Breast epithelium (tissue), 4 donors: ENCODE measurements at regions not wholly inside any gene's neighbourhood (a gene's known extent, or its start where the extent isn't known, plus 50 kb on each side); places are given as distances from the start of the nearest gene placed in this dataset.

Source experiments
- DNase-seq, 2 donors: peaks; one replicate each; pipeline ENCODE4 v3.0.0-alpha.2; 2019; ENCODE audit warnings: low spot score in 2 of 2
- H3K27ac ChIP-seq, 2 donors: fragments of 200-600 bp; sonication (generic) in 1 of 2; one replicate each; pipeline ENCODE4 v1.5.1; 2016 to 2019; ENCODE audit warnings: mild to moderate bottlenecking in 1 of 2
- H3K27me3 ChIP-seq, 2 donors: fragments of 200-600 bp; sonication (generic) in 1 of 2; one replicate each; pipeline versions ENCODE4 v1.5.1 to v1.6.0; 2017 to 2019; ENCODE audit warnings: control low read depth in 1 of 2, mild to moderate bottlenecking in 1 of 2
- H3K36me3 ChIP-seq: fragments of 200-600 bp; one replicate; pipeline ENCODE4 v1.5.1; 2019
- H3K4me1 ChIP-seq, 2 donors: fragments of 200-600 bp; sonication (generic); one replicate each; pipeline ENCODE4 v1.5.1; 2016 to 2019; ENCODE audit warnings: control low read depth in 1 of 2
- H3K4me3 ChIP-seq, 3 donors: fragments of 200-600 bp; sonication (generic); 1 replicate in 2 of 3; 2 replicates in 1 of 3; pipeline ENCODE4 v1.5.1; 2016 to 2019; ENCODE audit warnings: mild to moderate bottlenecking in 3 of 3, moderate library complexity in 2 of 3
- H3K9me3 ChIP-seq, 2 donors: fragments of 200-600 bp; sonication (generic) in 1 of 2; one replicate each; pipeline ENCODE4 v1.5.1; 2016 to 2019; ENCODE audit warnings: control low read depth in 1 of 2
- CTCF ChIP-seq, 3 donors: fragments of 450-650 bp; IDR thresholded peaks; one replicate each; pipeline ENCODE4 v1.5.1; 2016 to 2017; ENCODE audit warnings: antibody characterized with exemption in 3 of 3, mild to moderate bottlenecking in 3 of 3, moderate library complexity in 3 of 3
- POLR2A ChIP-seq: fragments of 450-650 bp; IDR thresholded peaks from one replicate; pipeline ENCODE4 v1.6.1; 2016; ENCODE audit warnings: antibody characterized with exemption, mild to moderate bottlenecking, moderate library complexity
- POLR2AphosphoS5 ChIP-seq, 3 donors: sonication (generic); formaldehyde crosslinking; IDR thresholded peaks; one replicate each; pipeline ENCODE4 v1.6.1; 2017; ENCODE audit warnings: antibody characterized with exemption in 3 of 3
- intact Hi-C: fragments of 100-400 bp; cut with DNase I; formaldehyde crosslinking; loops from one replicate; pipeline ENCODE4 v1.15.1; 2023; ENCODE audit warnings: low total_unique reads

DNA sequence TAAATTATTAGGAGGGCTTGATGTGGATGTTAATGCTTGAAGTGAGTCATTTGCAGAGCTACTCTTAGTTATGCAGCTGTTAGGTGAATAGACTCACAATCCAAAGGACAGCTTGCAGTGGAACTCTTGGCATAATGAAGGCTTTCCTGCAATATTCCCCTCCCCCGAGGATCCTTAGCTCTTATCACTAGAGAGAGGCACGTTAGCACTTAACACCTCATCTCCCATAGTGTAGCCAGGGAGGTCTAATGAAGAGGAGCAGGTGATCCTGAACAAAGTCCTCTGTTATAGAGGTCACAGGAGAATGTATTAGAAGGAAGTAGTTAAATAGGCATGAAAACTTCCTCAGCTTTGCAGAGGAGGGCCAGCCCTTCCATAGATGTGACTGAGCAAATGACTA, 919.2 kb upstream of the FAT3 start:
- intact Hi-C loops, result no loop called here
- H3K27ac ChIP-seq, result no peak overlapping the region
- H3K4me3 ChIP-seq, result no peak overlapping the region
- H3K27me3 ChIP-seq, result no peaks in the 10 kb centered on the region
- TF ChIP-seq POLR2A, result no peak
- TF ChIP-seq CTCF (IDR thresholded peaks at IDR 0.05), result no peak
- no peak for TF ChIP-seq POLR2AphosphoS5 (IDR thresholded peaks at IDR 0.05)
- H3K36me3 ChIP-seq, result no peaks in the 10 kb centered on the region
- no peaks in the 10 kb centered on the region for H3K9me3 ChIP-seq
- H3K4me1 ChIP-seq, result no peaks in the 10 kb centered on the region
- DNase-seq, result no peak

DNA sequence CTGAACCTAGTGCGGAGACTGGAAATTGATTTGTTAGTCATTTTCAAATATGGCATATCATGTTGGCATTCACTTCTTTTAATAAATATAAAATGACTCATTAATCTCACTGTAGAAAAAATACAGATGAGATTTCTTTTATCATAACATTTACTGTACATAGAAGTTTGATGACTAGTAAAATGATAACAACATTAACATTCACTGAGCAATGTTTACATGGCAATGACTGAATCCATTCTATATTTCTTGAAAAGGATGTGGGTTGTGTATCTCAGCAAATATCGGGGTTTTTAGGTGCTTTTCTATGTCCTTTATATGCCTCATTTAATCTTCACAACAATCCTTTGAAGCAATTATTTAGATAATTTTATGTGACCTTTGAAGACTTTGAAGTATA, 920.9 kb upstream of the FAT3 start:
- no peaks in the 10 kb centered on the region for H3K27me3 ChIP-seq
- H3K4me1 ChIP-seq, result no peaks in the 10 kb centered on the region
- H3K27ac ChIP-seq, result no peak overlapping the region
- TF ChIP-seq POLR2AphosphoS5 (IDR thresholded peaks at IDR 0.05) (no peak), CTCF (IDR thresholded peaks at IDR 0.05) (no peak), POLR2A (no peak)
- no peaks in the 10 kb centered on the region for H3K36me3 ChIP-seq
- intact Hi-C loops, result no loop called here
- H3K4me3 ChIP-seq, result no peak overlapping the region
- no peak for DNase-seq
- H3K9me3 ChIP-seq, result no peaks in the 10 kb centered on the region

DNA sequence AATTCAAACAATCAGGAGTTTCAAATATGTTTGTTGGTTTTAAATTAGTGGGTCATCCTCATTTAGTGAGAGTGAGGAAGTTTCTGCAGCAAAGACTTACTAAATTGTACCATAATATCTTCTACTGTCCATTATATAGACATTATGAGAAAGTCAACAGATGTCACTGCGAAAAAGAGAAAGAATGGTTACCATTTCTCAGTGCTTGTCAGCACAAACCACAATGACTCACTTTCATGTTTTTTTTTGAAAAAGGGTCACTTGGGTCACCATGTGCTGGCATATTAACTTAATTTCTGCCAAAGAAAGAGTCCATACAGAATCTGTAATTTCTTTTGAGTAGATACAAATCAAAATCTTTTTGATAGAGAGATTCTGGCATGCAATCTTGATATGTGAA, 924.6 kb upstream of the FAT3 start:
- Histone ChIP-seq H3K9me3 (no peaks in the 10 kb centered on the region), H3K4me3 (no peak overlapping the region), H3K27me3 (no peaks in the 10 kb centered on the region), H3K36me3 (no peaks in the 10 kb centered on the region), H3K4me1 (no peaks in the 10 kb centered on the region), H3K27ac (no peak overlapping the region)
- no peak for DNase-seq
- intact Hi-C loops, result no loop called here
- TF ChIP-seq CTCF (IDR thresholded peaks at IDR 0.05) (no peak), POLR2A (no peak), POLR2AphosphoS5 (IDR thresholded peaks at IDR 0.05) (no peak)

DNA sequence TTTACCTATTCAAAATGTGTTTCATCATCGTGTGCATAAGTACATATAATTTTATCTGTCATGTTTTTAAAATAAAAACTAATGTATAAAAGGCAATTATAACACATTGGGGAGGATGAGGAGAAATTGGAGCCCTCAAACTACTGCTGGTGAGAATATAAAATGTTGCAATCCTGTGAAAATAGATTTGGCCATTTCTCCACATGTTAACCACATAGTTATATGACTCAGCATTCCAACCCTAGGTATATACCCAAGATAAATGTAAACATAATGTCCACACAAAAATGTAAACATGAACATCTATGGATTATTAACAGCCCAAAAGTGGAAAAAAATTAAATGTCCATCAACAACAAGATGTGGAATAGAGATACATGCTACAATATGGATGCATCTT, 928.0 kb upstream of the FAT3 start:
- H3K36me3 ChIP-seq, result no peaks in the 10 kb centered on the region
- intact Hi-C loops, result no loop called here
- no peak overlapping the region for H3K4me3 ChIP-seq
- DNase-seq, result no peak
- H3K27me3 ChIP-seq, result no peaks in the 10 kb centered on the region
- H3K9me3 ChIP-seq, result no peaks in the 10 kb centered on the region
- H3K27ac ChIP-seq, result no peak overlapping the region
- no peak for TF ChIP-seq CTCF (IDR thresholded peaks at IDR 0.05)
- TF ChIP-seq POLR2AphosphoS5 (IDR thresholded peaks at IDR 0.05), result no peak
- TF ChIP-seq POLR2A, result no peak
- H3K4me1 ChIP-seq, result no peaks in the 10 kb centered on the region

DNA sequence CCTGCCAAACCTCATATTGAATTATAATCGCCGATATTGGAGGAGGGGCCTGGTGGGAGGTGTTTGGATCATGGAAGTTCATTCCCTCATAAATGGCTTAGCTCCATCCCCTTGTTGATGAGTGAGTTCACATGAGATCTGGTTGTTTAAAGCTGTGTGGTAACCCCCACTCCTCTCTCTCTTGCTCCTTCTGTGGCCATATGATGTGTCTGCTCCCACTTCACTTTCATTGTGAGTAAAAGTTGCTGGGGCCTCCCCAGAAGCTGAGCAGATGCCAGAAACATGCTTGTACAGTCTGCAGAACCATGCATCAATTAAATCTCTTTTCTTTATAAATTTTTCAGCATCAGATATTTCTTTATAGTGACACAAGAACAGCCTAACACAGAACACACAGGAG, 929.0 kb upstream of the FAT3 start:
- Histone ChIP-seq H3K27ac (no peak overlapping the region), H3K36me3 (no peaks in the 10 kb centered on the region), H3K4me3 (no peak overlapping the region), H3K9me3 (no peaks in the 10 kb centered on the region), H3K27me3 (no peaks in the 10 kb centered on the region), H3K4me1 (no peaks in the 10 kb centered on the region)
- no peak for DNase-seq
- TF ChIP-seq POLR2AphosphoS5 (IDR thresholded peaks at IDR 0.05), result no peak
- no peak for TF ChIP-seq POLR2A
- no peak for TF ChIP-seq CTCF (IDR thresholded peaks at IDR 0.05)
- intact Hi-C loops, result no loop called here
